WERI-Rb-1 (cell line): ENCODE measurements at regions not wholly inside any gene's neighbourhood (a gene's known extent, or its start where the extent isn't known, plus 50 kb on each side); places are given as distances from the start of the nearest gene placed in this dataset.
"Not testable (repeated sequence)": the region's sequence is repeated elsewhere in the genome, so short reads cannot be mapped to it uniquely, and the experiment has no call there.

Experiments
- DNase-seq: peaks from one replicate; pipeline ENCODE4 v3.0.0-alpha.2; 2020
- H3K27ac ChIP-seq: fragments of 250-450 bp; sonication (Bioruptor Pico); 2 replicates; pipeline ENCODE4 v1.5.1; 2020; ENCODE audit warnings: mild to moderate bottlenecking, moderate library complexity
- H3K27me3 ChIP-seq: fragments of 250-450 bp; sonication (Bioruptor Pico); 2 replicates; pipeline ENCODE4 v1.5.1; 2021; ENCODE audit warnings: mild to moderate bottlenecking, low read depth, moderate library complexity; ENCODE audit not compliant: insufficient read depth, severe bottlenecking
- H3K36me3 ChIP-seq: fragments of 250-450 bp; sonication (Bioruptor Pico); 2 replicates; pipeline ENCODE4 v1.5.1; 2020; ENCODE audit warnings: mild to moderate bottlenecking, moderate library complexity
- H3K4me3 ChIP-seq: 2 replicates; pipeline ENCODE4 v1.5.1; 2011; ENCODE audit warnings: low read depth, mild to moderate bottlenecking, control low read depth, low read length
- H3K9me3 ChIP-seq: fragments of 250-450 bp; sonication (Bioruptor Pico); 2 replicates; pipeline ENCODE4 v1.5.1; 2021; ENCODE audit warnings: mild to moderate bottlenecking, moderate library complexity; ENCODE audit not compliant: severe bottlenecking
- TF ChIP-seq, protein P1 (sequence below): IDR thresholded peaks from 2 replicates; pipeline ENCODE4 v1.5.1; 2011; ENCODE audit warnings: low read depth, mild to moderate bottlenecking, control low read depth, inconsistent platforms, low read length

GRCh38 chr6:169085466-169085865 is 168.2 kb downstream of the THBS2 start:
- DNase-seq, result no peak
- Histone ChIP-seq H3K27me3 (no peaks in the 10 kb centered on the region), H3K9me3 (peaks cover 2% of the 10 kb centered on the region), H3K4me3 (no peak overlapping the region), H3K27ac (no peak overlapping the region), H3K36me3 (no peaks in the 10 kb centered on the region)
- TF ChIP-seq, protein P1, sequence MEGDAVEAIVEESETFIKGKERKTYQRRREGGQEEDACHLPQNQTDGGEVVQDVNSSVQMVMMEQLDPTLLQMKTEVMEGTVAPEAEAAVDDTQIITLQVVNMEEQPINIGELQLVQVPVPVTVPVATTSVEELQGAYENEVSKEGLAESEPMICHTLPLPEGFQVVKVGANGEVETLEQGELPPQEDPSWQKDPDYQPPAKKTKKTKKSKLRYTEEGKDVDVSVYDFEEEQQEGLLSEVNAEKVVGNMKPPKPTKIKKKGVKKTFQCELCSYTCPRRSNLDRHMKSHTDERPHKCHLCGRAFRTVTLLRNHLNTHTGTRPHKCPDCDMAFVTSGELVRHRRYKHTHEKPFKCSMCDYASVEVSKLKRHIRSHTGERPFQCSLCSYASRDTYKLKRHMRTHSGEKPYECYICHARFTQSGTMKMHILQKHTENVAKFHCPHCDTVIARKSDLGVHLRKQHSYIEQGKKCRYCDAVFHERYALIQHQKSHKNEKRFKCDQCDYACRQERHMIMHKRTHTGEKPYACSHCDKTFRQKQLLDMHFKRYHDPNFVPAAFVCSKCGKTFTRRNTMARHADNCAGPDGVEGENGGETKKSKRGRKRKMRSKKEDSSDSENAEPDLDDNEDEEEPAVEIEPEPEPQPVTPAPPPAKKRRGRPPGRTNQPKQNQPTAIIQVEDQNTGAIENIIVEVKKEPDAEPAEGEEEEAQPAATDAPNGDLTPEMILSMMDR, result no peak

- not testable (repeated sequence) for DNase-seq, H3K36me3 ChIP-seq, H3K27ac ChIP-seq
These were observed 169.1 kb downstream of the THBS2 start for GRCh38 chr6:169084557-169084956.

DNA sequence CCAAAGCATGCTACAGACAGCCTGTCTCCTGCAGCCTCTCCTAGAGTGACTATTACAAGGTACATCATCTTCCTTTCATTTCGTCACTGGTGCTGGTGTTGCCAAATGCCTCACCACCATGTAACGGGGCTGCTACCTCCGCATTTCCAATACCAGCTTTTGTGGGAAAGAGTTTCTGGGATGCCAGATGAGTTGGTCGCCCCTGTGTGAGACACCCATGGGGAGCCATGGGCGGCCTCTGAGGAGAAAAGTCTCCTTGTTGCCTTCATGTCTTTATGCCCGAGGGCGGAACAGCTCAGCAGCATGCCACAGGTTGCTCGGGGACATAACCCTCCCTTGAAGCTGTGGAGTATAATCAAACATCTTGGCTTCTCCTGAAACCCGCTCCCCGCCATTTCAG is 169.6 kb downstream of the THBS2 start:
- DNase-seq, result no peak
- TF ChIP-seq, protein P1, result no peak
- no peaks in the 10 kb centered on the region for H3K27me3 ChIP-seq
- no peak overlapping the region for H3K27ac ChIP-seq
- H3K9me3 ChIP-seq, result no peaks in the 10 kb centered on the region
- no peaks in the 10 kb centered on the region for H3K36me3 ChIP-seq
- H3K4me3 ChIP-seq, result no peak overlapping the region

More at GRCh38 chr6:169084557-169084956, 169.1 kb downstream of the THBS2 start:
- H3K9me3 ChIP-seq, H3K27me3 ChIP-seq, H3K4me3 ChIP-seq: not testable (repeated sequence)

DNA sequence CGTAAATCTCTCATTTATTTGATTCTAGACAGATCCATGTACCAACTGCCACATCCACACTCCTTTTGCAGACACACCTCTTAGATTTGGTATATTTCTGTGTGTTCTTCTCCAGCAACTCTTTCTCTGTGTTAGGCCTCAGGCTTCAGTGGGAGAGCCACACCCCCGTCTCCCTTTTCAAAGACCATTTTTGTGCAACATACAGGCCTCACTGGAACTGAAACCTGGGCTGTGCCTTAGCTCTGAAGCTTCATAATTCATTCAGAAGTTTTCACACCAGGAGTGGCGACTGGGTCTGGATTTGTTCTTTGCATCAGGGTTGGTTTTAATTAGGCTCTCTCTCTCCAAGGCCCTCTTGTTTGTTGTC is 170.2 kb downstream of the THBS2 start:
- Histone ChIP-seq H3K9me3 (no peaks in the 10 kb centered on the region), H3K27me3 (no peaks in the 10 kb centered on the region)
- TF ChIP-seq, protein P1, result no peak

DNA sequence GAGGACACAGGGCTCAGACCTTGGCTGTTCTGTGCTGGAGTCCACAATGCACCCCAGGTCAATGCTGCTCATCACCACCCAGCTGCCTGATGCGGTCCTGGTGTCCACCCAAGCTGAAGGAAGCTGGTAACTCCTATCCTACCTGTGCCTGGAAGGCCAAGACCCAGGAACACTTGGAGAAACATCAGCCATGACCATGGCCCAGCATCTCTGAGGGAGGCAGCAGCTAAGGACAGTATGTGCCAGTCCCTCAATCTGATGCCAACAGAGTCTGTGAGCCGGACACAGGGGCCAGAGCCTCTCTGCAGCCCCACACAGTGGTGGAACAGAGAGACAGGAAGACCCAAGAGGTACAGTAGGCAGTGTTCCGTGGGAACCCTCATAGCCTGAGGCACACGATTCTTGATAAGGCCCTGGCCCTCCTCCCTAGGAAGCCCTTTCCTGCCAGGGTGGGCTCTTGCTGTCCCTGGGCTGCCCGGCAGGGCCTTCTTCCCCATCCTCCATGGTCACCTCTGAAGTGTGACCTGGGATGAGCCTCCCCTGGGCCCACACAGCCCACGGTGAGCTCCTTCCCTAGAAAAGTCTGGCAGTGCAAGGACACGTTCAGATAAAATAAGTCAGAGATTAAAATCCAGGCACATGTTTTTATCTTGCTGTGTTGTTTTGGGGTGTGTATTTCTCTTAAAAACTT is 170.7 kb downstream of the THBS2 start:
- H3K27me3 ChIP-seq, result no peaks in the 10 kb centered on the region
- H3K27ac ChIP-seq, result no peak overlapping the region
- H3K36me3 ChIP-seq, result no peaks in the 10 kb centered on the region
- no peak for DNase-seq
- no peak overlapping the region for H3K4me3 ChIP-seq
- TF ChIP-seq, protein P1, result 0 out of 2 replicates have a peak, but pooled peaks have one; percentile 5
- no peaks in the 10 kb centered on the region for H3K9me3 ChIP-seq

More for the DNA sequence above, 170.2 kb downstream of the THBS2 start:
- no peak overlapping the region for H3K27ac ChIP-seq
- DNase-seq, result no peak
- no peaks in the 10 kb centered on the region for H3K36me3 ChIP-seq
- H3K4me3 ChIP-seq, result no peak overlapping the region

GRCh38 chr6:169082093-169082492 is 171.6 kb downstream of the THBS2 start:
- TF ChIP-seq, protein P1, result no peak

More at GRCh38 chr6:169082093-169082492, 171.6 kb downstream of the THBS2 start:
- no peak overlapping the region for H3K27ac ChIP-seq
- no peak for DNase-seq
- H3K9me3 ChIP-seq, result no peaks in the 10 kb centered on the region
- no peak overlapping the region for H3K4me3 ChIP-seq
- H3K27me3 ChIP-seq, result no peaks in the 10 kb centered on the region
- no peaks in the 10 kb centered on the region for H3K36me3 ChIP-seq
